CD4-positive, alpha-beta T cell treated with Interleukin-1 beta for 1 hour (primary cell): ENCODE measurements at regions not wholly inside any gene's neighbourhood (a gene's known extent, or its start where the extent isn't known, plus 50 kb on each side); places are given as distances from the start of the nearest gene placed in this dataset.
"Not testable (repeated sequence)": the region's sequence is repeated elsewhere in the genome, so short reads cannot be mapped to it uniquely, and the experiment has no call there.

ENCODE experiments used
- DNase-seq, 2 donors: peaks; one replicate each; pipeline ENCODE4 v3.0.0-alpha.2; 2020 to 2022

DNA sequence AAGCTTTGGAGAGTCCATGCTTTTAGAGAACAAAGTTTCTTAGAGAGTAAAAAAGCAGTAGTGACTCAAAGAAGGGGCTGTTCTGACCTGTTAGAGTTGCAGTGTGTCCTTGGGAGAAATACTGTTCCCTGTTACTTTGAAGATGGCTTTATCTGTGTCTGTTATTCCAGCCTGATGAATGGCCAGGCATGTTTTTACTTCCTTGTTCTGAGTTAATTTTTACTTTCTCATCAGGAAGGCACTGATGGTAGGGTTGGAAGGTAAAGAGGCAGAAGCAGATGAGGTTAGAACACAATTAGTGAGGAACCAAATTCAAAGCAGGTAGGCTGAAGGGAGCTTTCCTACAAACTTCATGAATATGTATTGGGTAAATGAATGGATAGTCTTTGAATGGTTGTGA is 138.5 kb upstream of the PRKCQ start:
- DNase-seq, result no peak

DNA sequence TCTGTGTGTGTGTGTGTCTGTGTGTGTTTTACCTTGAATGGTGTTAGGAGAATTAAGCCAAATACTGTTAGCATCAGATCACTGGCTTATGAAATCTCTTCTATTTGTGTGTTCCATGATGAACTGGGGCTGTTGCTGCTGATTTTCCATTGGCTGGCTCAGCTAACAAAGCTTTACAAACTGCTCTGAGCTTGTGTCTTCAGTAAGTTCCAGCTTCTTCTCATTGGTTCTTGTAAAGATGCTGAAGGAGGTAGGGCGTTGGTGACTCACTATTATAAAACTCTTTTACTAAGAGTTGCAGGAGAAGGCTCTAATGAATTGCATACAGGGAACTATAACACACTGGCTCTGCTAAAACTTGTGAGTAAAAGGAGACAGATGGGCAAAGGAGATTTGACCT is 136.4 kb upstream of the PRKCQ start:
- no peak for DNase-seq

DNA sequence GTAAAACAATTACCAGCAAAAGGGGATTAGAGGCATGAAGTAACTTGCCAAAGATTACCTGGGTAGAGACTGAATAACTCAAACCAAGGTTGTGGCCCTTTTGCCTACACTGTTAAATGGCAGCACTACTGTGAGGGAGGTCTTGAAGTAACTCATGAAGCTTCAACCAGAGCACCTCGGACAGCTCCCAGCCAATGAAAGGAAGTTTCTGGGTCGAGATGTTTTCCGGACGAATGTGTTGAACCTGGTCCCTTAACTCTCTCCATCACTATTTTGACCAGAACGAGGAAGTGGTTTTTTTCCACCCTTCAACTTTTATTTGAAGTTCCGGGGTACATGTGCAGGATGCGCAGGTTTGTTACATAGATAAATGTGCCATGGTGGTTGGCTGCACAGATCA is 133.6 kb upstream of the PRKCQ start:
- DNase-seq, result no peak

DNA sequence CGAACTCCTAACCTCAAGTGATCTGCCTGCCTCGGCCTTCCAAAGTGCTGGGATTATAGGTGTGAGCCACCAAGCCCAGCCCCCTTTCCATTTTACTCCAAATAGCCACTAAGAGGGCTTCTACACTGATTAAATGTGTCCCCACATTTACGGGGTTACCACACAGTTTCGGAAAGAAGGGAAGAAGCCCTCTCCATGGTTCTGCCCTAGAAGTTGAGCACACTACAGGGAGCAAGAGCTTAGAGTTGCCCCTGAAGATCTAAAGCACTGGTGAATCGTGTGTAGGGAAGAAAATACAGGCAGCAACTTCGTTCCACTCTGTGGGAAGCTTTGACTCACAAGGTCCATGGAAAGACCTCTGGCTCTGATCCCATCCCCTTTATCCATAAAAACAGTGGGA is 133.0 kb upstream of the PRKCQ start:
- DNase-seq, result no peak

DNA sequence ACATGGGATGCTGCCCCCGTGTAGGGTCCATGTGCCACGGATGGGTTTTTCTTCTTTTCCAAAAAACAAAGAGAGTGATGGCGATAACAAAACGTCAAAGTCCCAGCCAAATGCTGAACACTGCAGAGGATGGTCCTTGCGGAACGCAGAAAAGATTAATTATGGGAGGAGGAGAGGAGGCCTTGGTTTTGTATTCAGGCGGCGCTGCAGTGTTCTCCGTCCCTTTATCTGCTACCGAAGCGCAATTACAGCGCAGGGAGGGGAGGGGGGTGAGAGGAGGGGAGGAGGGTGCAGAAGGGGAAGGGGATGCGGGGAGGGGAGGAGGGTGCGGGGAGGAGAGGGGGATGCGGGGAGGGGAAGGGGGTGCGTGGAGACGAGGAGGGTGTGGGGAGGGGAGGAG is 131.8 kb upstream of the PRKCQ start:
- no peak for DNase-seq

DNA sequence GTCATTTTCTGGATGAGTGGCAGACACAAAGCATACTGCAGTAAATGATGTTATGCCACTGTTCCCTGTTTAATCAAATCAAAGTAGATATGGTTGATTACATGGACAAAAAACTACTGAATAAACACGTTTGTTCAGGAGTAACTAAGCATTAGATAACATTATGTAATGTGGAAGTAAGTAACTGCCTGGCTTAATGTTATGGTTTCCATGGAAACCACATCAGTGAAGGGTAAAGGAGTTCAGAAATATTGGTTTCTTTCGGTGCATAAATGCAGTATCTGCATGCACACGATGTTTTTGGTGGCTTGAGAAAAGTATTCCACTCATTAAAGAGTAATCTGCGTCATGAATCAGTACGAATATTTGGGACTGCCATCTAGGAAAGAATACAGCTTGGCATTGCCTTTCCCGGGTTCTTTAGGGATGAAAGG is 131.3 kb upstream of the PRKCQ start:
- DNase-seq, result no peak

DNA sequence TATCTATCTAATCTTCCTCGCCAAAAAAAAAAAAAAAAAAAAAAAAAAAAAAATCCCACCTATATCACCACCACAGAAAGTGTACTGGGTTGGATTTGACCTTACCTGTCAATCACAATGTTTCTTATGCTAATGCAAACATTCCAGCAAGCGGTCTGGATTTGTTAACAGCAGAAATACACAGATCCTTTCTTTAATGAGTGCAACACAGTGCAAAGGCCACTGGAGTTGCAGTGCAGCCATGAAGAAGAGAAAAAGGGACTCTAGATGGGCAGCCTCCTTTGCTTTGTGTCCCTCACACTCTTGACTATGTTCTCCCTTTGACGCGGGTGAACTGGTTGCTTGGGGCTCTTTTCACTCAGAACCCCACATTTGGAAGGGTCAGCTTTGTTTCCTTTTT is 127.3 kb upstream of the PRKCQ start:
- DNase-seq, result no peak

DNA sequence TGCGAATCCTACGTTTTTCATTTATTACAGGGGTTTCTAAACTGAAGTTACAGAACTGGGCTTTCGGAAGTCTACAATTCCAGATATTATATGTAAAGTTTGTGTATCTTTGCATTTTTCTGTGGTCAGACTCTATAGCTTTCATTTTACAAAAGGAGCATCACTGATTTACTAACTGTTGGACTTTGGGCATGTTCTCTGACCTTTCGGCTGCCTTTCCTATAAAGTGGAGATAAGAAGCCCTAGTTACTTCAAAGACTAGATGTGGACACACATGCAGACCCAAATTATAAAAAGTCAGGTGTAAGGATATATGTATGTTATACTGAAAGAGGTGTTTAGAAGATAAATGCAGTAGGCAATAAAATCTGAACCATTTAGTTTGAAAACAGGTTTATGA is 126.6 kb upstream of the PRKCQ start:
- DNase-seq, result no peak

DNA sequence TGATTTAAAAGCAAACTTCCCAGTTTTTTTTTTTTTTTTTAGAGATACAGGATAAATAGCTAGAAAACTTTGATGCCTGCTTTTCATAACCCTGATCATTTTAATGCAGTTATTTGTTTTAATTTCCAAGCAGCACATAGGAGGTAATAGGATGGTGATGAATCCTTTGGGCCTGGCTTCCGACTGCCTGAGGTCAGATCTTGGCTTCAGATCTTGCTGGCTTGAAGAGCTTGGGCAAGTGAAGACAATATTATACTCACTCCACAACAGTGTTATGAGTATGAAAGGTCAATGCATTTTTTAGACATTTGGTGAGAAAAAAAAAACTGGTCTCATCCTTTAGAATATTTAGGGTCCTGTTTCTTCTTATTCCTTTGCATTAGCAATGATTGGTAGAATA is 124.8 kb upstream of the PRKCQ start:
- DNase-seq, result no peak

DNA sequence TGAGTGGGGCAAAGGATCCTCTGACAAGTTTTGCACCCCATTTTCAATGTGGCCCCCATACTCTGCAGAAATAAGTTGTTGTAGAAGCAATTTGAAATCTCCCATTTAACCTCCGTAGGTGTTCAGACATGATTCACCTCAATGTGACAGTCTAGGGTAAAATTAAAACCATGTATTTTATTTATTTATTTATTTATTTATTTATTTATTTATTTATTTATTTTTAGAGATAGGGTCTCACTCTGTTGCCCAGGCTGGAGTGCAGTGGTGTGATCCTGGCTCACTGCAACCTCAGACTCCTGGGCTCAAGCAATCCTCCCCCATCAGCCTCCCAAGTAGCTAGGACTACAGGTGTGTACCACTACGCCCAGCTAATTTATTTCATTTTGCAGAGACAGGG is 122.8 kb upstream of the PRKCQ start:
- DNase-seq, result not testable (repeated sequence)

DNA sequence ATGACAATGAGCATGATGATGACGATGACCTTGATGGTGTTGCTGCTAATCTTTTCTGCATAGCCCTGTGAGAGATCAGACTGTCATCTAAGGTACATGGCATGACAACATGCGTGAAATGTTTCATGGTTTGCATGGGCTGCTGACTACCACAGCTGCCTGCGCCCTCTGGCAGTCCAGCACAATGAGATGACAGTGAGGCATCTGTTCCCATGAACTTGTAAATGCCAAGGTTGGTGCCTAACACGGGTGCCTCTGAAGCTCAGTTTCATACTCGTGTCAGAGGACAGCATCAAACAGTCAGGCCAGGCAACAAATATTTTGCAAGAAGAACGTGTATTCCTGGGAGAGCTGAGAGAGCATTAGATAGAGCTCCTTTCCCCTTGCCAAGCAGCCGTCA is 122.0 kb upstream of the PRKCQ start:
- DNase-seq, result no peak

DNA sequence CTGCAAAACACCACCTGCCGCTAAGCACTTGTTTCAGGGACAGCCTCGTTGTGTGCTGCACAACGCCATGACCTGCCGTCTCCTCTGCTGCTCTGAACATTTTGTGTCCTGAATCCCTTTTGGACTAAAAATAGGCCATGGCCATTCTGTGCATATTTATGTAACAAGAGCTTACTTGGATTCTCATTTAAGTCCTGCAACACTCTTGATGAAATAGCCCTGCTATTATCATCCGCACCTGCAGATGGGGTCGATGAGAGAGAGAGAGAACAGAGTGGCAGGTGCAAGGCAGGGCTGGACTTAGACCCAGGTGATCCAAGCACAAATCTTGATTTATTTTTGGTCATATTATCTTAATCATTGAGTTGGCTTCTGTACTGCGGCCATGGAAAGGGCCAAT is 121.2 kb upstream of the PRKCQ start:
- no peak for DNase-seq

DNA sequence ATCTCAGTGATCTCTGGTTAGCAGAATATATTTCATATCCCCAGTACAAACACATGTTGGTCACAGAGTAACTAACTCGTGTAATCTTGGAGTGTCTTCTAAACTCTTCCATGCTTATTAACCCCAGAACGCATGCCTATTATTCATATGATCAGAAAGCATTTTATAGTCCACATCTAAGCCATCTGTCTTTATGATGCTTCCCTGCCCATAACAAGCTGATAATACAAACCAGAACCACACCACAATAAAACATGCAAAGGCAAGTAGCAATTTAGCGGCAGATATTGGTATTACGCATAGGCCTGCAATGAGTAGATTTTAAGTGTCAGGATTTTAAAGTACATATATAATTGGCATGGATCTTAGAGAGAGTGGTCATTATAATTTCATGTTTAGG is 120.0 kb upstream of the PRKCQ start:
- DNase-seq, result no peak

DNA sequence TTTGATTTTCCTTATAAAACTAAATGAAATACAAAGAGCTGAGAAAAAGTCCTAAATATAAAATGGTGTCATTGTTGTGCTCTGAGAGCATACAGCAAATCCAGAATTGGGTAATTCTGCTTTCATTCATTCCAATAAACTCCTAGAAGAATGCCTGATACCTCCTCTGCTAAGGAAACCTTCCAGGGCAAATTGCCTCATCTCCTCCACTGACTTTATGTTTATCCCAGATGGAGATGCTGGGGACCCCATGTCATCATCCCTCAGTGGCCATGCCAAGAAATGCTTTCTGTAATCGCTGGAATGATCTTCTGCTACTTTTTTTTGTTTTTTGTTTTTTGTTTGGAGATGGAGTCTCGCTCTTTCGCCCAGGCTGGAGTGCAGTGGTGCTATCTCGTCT is 119.3 kb upstream of the PRKCQ start:
- DNase-seq, result no peak

DNA sequence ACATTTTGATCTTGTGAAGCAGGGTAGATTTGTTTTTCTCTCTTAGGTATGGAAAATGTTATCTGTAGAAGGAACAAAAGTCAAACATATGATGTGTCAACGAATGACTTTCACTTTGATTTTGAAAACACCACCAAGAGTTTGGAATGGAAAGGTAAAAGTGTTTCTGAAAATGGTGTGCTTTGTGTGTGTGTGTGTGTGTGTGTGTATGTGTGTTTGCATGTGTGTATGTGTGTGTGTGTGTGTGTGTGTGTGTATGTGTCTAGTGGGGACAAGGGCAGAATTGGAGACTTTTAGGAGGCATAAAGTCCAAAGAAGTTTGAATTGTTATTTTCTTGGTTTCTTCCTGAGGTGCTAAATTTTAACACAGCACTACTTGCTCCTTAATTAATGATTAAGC is 115.4 kb upstream of the PRKCQ start:
- DNase-seq, result no peak

DNA sequence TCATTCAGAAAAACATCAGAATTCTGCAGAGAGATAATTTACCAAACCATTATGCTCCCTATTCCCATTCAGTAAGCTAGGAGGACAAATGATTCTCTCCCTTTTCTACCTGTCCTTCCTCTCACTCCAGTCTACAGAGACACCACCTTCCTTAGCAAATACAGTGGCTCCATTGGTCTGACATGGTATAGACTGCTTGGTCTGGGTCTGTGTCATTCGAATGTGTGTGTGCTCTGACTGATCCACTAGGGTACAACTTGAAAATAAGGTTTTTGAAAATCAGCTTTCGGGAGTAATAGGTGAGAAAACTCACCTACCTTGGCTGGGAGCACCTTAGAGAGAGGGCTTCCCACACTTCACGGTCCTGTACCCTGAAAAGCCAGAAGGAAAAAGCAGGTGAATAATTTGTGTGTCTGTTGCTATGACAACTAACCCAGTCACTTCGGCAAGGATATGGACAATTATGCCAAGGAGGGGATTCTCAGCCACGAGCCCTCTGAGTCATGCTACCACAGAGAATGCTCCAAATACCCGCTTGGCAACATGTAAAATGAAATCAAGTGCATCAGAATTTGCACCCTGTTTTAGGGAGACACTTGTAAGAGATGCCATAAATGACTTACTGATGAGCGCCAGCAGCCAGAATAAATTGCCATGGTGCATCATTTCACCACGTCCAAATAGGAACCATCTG is 114.5 kb upstream of the PRKCQ start:
- no peak for DNase-seq

DNA sequence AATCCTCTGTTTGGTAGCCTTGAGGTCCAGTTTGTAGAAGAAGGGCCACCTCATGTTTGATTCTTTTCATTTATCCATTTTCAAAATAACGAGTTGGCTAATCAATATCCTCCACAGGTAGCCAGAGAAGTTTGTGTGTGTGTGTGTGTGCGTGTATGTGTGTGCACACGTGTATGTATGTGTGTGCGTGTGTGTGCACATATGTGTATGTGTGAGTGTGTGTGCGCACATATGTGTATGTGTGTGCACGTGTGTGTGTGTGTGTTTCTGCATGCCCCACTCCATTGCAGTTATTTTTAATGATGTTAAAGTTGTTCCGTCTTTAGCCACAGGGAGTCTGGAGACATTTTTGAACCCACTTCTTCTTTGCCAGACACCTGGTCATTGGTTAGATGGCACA is 112.8 kb upstream of the PRKCQ start:
- DNase-seq, result no peak

DNA sequence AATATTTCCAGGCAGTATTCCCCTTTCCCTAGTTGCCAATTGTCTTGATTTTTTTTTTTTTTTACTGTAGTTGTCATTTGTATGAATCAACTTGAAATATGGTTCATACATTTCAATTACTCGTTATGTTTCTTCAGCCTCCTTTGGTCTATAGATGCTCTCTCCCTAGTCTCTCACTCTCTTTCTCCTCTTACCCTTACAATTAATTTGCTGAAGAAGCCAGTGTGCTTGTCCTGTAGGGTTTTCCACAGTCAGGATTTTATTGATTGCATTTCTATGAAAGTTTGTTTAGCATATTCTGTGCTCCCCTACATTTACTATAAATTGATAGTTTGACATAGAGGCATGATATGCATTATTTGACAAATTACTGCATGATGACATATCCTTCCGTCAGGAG is 112.0 kb upstream of the PRKCQ start:
- DNase-seq, result no peak

DNA sequence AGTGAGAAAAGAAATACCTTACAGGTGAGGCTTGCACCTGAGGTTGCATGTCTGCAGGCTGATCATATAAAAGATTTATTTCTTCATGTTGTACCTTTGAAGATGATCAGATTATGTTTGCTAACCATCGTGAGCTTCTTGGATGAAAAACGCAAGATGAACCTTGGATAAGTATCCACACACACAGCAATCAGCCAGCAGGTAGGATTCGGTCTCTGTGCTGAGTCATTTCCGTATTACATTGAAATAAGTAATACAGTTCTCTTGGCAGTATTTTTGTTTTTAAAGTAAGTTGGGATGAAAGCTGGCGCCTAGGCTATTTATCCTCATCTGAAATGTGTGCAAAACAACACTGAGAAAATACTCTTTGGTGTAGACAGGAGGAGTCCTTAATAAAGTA is 109.0 kb upstream of the PRKCQ start:
- no peak for DNase-seq

DNA sequence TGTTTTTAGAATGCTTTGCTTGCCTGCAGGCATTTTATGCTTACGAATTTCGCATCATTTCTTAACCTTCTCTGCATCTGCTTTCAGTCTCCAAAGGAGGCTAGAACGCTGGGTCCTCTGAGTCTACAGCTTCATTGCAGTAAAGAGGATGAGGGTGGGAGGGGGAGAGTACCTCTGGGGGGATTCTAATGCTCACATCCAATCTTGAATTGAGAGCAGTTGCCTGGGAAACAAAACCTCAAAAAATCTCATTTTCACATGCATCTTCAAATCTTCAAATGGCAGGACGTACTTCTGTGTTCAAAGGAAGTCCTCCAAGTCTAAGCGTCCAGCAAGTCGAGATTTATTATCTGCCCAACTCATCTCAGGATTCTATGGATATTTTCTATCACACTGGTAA is 100.7 kb upstream of the PRKCQ start:
- no peak for DNase-seq

DNA sequence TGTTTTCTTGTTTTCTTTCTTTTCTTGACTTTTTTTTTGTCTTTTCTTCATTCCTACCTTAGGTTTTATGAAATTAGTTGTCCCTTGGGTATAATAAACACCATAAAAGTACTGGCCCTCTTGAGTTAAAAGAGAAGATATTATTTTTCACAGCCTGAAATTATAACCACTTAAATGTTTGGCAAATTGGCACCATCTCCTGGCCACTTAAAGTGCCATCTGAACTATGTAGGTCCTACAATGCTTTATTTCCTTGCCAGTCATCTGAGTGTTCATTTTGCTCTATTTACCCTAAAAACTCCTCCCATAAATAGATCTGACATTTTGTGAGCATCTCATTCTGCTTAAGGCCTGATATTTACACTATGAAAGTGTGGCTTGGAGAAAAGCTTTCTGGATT is 98.9 kb upstream of the PRKCQ start:
- DNase-seq, result no peak

DNA sequence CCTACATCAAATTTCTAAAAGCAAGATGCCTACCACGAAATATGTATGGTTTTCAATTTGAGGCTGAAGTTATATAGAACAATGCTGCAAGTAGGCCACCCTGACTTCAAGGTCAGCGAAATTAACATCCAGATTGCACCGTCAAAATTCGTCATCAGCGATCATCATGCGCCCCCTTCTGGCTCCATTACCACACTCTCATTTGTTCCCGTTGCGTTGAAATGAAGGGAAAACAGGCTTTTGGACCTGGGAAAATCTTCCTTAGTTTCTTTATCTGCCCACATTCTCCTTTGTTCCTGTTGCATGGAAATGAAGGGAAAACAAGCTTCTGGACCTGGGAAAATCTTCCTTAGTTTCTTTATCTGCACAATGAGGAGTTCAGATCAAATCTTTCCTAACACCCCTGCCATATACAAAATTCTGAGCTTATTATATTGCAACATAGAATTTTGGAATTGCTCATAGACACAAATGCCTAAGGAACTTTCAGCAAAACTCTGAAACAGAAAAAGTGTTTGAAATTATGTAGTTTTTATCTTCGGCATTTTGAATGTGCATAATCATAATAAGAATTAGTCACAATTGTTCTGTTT is 98.2 kb upstream of the PRKCQ start:
- peak; percentile 44 to 66 for DNase-seq

DNA sequence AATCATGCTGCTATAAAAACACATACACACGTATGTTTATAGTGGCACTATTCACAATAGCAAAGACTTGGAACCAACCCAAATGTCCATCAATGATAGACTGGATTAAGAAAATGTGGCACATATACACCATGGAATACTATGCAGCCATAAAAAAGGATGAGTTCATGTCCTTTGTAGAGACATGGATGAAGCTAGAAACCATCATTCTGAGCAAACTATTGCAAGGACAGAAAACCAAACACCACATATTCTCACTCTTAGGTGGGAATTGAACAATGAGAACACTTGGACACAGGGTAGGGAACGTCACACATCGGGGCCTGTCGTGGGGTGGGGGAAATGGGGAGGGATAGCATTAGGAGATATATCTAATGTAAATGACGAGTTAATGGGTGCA is 97.1 kb upstream of the PRKCQ start:
- DNase-seq, result not testable (repeated sequence)

DNA sequence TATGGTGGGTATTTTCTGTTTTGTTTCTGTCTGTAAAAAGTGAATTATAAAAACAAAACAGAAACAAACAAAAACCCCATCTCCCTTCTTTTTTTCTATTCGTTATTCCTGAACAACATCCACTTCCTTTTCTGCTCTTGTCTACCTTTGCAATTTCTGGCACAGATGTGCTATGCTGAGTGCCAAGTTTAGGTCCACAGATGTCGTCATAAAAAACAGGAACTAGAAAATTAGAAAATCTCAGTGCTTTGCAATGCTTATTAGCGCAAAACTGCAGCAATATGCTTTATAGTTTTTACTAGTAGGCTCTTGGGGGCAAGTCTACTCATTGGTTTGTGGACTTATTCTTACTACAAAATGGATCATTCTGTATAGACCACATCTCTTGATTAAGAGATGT is 94.2 kb upstream of the PRKCQ start:
- no peak for DNase-seq

DNA sequence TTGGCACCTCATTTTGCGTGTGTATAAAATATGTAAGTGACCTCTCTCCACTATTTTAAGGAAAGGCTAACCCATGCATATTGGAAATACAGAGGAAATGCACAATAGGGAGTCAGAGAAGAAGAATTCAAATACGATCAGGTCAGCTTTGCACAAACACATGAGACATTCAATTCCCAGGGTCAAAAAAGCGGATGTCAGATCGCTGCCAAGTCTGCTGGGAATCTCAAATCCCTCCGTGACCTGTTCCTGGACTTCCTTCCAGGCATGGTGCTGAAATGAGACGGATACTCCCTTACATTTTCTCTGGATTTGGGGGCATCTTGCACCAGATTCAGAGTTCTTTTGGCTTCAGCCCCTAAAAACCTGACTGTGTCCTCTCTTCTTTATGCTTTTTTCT is 91.9 kb upstream of the PRKCQ start:
- no peak for DNase-seq
